Lung (tissue), 11 donors: ENCODE measurements at regions not wholly inside any gene's neighbourhood (a gene's known extent, or its start where the extent isn't known, plus 50 kb on each side); places are given as distances from the start of the nearest gene placed in this dataset.
A peak's percentile ranks its signal among the peaks of the same experiment; 100 is the strongest.

Source experiments
- ATAC-seq: fragments of 200-7000 bp; cut with Tn5 transposase; one replicate; pipeline ENCODE4 v1.9.1; 2020; ENCODE audit warnings: moderate number of reproducible peaks; ENCODE audit not compliant: insufficient read depth, low FRiP score
- DNase-seq, 3 donors: peaks; one replicate each; pipeline ENCODE4 v3.0.0-alpha.2; 2013 to 2017
- H3K27ac ChIP-seq, 2 donors: one replicate each; pipeline ENCODE4 v1.5.1; 2013; ENCODE audit warnings: mild to moderate bottlenecking in 2 of 2, moderate library complexity in 2 of 2, control low read depth in 1 of 2, inconsistent platforms in 1 of 2, low read depth in 1 of 2, low read length in 1 of 2
- H3K27me3 ChIP-seq, 3 donors: one replicate each; pipeline ENCODE4 v1.5.1; 2013; ENCODE audit warnings: low read length in 2 of 3; ENCODE audit not compliant: control insufficient read depth in 3 of 3, insufficient read depth in 3 of 3
- H3K36me3 ChIP-seq, 4 donors: one replicate each; pipeline ENCODE4 v1.5.1; 2013; ENCODE audit warnings: low read length in 4 of 4, mild to moderate bottlenecking in 1 of 4, moderate library complexity in 1 of 4; ENCODE audit not compliant: control insufficient read depth in 4 of 4, insufficient read depth in 4 of 4
- H3K4me1 ChIP-seq, 5 donors: one replicate each; pipeline ENCODE4 v1.5.1; 2013; ENCODE audit warnings: low read length in 5 of 5, mild to moderate bottlenecking in 2 of 5, moderate library complexity in 1 of 5; ENCODE audit not compliant: control insufficient read depth in 5 of 5, insufficient read depth in 5 of 5
- H3K4me3 ChIP-seq: one replicate; pipeline ENCODE4 v1.5.1; 2013; ENCODE audit warnings: mild to moderate bottlenecking, control low read depth, moderate library complexity
- H3K9ac ChIP-seq, 2 donors: one replicate each; pipeline ENCODE4 v1.5.1; 2013; ENCODE audit warnings: low read length in 2 of 2, control low read depth in 1 of 2; ENCODE audit not compliant: insufficient read depth in 1 of 2
- H3K9me3 ChIP-seq, 4 donors: one replicate each; pipeline ENCODE4 v1.5.1; 2013; ENCODE audit warnings: low read length in 3 of 4, mild to moderate bottlenecking in 1 of 4, moderate library complexity in 1 of 4; ENCODE audit not compliant: control insufficient read depth in 4 of 4, insufficient read depth in 3 of 4
- CTCF ChIP-seq: IDR thresholded peaks from 2 replicates; pipeline ENCODE4 v1.5.1; 2012; ENCODE audit warnings: mild to moderate bottlenecking; ENCODE audit errors: control extremely low read depth, extremely low read depth
- WGBS, 2 donors: extraction: QIAGEN DNeasy Blood & Tissue Kit; methylation state at CpG; one replicate each; pipeline ENCODE4 v1.1.7; 2013; 5-methylcytosine and 5-hydroxymethylcytosine counted together
- donor health status: control.
- donor health status: control.
- donor health status: Bipolar disorder and iron deficiency.
- donor health status: healthy.
- donor health status: DM: yes; HTN: yes; CAD: no.

GRCh38 chr1:208923946-208924720, 659.4 kb upstream of the CAMK1G start:
- no peak for TF ChIP-seq CTCF
- H3K4me3 ChIP-seq: no peak overlapping the region
- H3K27ac ChIP-seq: no peak overlapping the region
- no peaks in the 10 kb centered on the region for H3K27me3 ChIP-seq
- H3K36me3 ChIP-seq: no peaks in the 10 kb centered on the region
- DNase-seq (no peak), ATAC-seq (no peak)
- H3K9me3 ChIP-seq: peaks cover 0 to 4% (median 0%) of the 10 kb centered on the region in 4 donors
- 39 to 49% methylated on average over 6 of the region's 6 CpGs for WGBS, 2 donors
- H3K4me1 ChIP-seq: no peaks in the 10 kb centered on the region
- no peak overlapping the region for H3K9ac ChIP-seq

- WGBS, 2 donors: 37 to 56% methylated on average over 5 of the region's 5 CpGs
- peaks cover 0 to 4% (median 0%) of the 10 kb centered on the region in 4 donors for H3K9me3 ChIP-seq
- no peak overlapping the region for H3K27ac ChIP-seq
- no peaks in the 10 kb centered on the region for H3K36me3 ChIP-seq
- H3K9ac ChIP-seq: no peak overlapping the region
- no peak overlapping the region for H3K4me3 ChIP-seq
- no peaks in the 10 kb centered on the region for H3K4me1 ChIP-seq
- no peak for TF ChIP-seq CTCF
- no peaks in the 10 kb centered on the region for H3K27me3 ChIP-seq
- ATAC-seq (no peak), DNase-seq (peak in 1 of 3 donors; percentile 11)
These were observed 658.6 kb upstream of the CAMK1G start for GRCh38 chr1:208924928-208925327.

GRCh38 chr1:208928349-208929010, 655.0 kb upstream of the CAMK1G start:
- no peak overlapping the region for H3K4me3 ChIP-seq
- DNase-seq: no peak
- TF ChIP-seq CTCF: no peak
- no peaks in the 10 kb centered on the region for H3K36me3 ChIP-seq
- 86 to 88% methylated on average over 5 of the region's 5 CpGs for WGBS, 2 donors
- H3K4me1 ChIP-seq: no peaks in the 10 kb centered on the region
- no peak overlapping the region for H3K27ac ChIP-seq
- no peak overlapping the region for H3K9ac ChIP-seq
- no peaks in the 10 kb centered on the region for H3K9me3 ChIP-seq
- no peak for ATAC-seq
- H3K27me3 ChIP-seq: no peaks in the 10 kb centered on the region
